HepG2 (cell line): ENCODE measurements at regions not wholly inside any gene's neighbourhood (a gene's known extent, or its start where the extent isn't known, plus 50 kb on each side); places are given as distances from the start of the nearest gene placed in this dataset.

Experiments
- ELF3 ChIP-seq: IDR thresholded peaks from 2 replicates; pipeline ENCODE4 v1.6.1; 2016; ENCODE audit warnings: missing genetic modification reagents, missing compliant biosample characterization
- FOSL2 ChIP-seq: sonication (generic); formaldehyde crosslinking; IDR thresholded peaks from 2 replicates; pipeline ENCODE4 v1.4.0; 2020; ENCODE audit warnings: missing genetic modification reagents
- FOXK2 ChIP-seq: fragments of 450-650 bp; IDR thresholded peaks from 2 replicates; pipeline ENCODE4 v1.6.1; 2016
- HMG20B ChIP-seq: conservative IDR thresholded peaks from 2 replicates; pipeline ENCODE4 v1.6.1; 2016; ENCODE audit warnings: missing genetic modification reagents, missing compliant biosample characterization
- NBN ChIP-seq: fragments of 450-650 bp; conservative IDR thresholded peaks from 2 replicates; pipeline ENCODE4 v1.6.1; 2017
- NPAS2 ChIP-seq: sonication (generic); formaldehyde crosslinking; IDR thresholded peaks from 2 replicates; pipeline ENCODE4 v1.8.0; 2022; ENCODE audit warnings: mild to moderate bottlenecking, missing genetic modification reagents, borderline replicate concordance
- RBFOX2 ChIP-seq: fragments of 200-400 bp; formaldehyde crosslinking; IDR thresholded peaks from 2 replicates; pipeline ENCODE4 v1.6.1; 2017; ENCODE audit warnings: low read depth, mild to moderate bottlenecking, low read length
- SOX6 ChIP-seq, 2 experiments: fragments of 450-650 bp in 1 of 2; sonication (generic) in 1 of 2; formaldehyde crosslinking in 1 of 2; IDR thresholded peaks; 2 replicates each; pipeline versions ENCODE4 v1.4.0 to v1.6.1; 2017 to 2020; ENCODE audit warnings: antibody characterized with exemption in 1 of 2, mild to moderate bottlenecking in 1 of 2, missing genetic modification reagents in 1 of 2
- SP1 ChIP-seq, 2 experiments: fragments of 450-650 bp in 1 of 2; sonication (generic) in 1 of 2; formaldehyde crosslinking in 1 of 2; IDR thresholded peaks; 2 replicates each; pipeline versions ENCODE4 v1.4.0 to v1.6.1; 2016 to 2020; ENCODE audit warnings: missing genetic modification reagents in 1 of 2
- TBX2 ChIP-seq: sonication (generic); formaldehyde crosslinking; IDR thresholded peaks from 2 replicates; pipeline ENCODE4 v1.5.0; 2020; ENCODE audit warnings: missing genetic modification reagents, mild to moderate bottlenecking, borderline replicate concordance
- ZFP90 ChIP-seq: sonication (generic); formaldehyde crosslinking; IDR thresholded peaks from 2 replicates; pipeline ENCODE4 v1.8.0; 2022; ENCODE audit warnings: missing genetic modification reagents, mild to moderate bottlenecking, inconsistent platforms, borderline replicate concordance
- ZNF350 ChIP-seq: sonication (generic); formaldehyde crosslinking; IDR thresholded peaks from 2 replicates; pipeline ENCODE4 v1.4.0; 2020; ENCODE audit warnings: mild to moderate bottlenecking, low read depth, missing genetic modification reagents, borderline replicate concordance
- ZNF446 ChIP-seq: sonication (generic); formaldehyde crosslinking; IDR thresholded peaks from 2 replicates; pipeline ENCODE4 v1.5.0; 2020; ENCODE audit warnings: mild to moderate bottlenecking, missing genetic modification reagents
- ZNF563 ChIP-seq: sonication (generic); formaldehyde crosslinking; IDR thresholded peaks from 2 replicates; pipeline ENCODE4 v1.8.0; 2022; ENCODE audit warnings: mild to moderate bottlenecking, moderate library complexity, missing genetic modification reagents
- ZNF788 ChIP-seq: sonication (generic); formaldehyde crosslinking; IDR thresholded peaks from 2 replicates; pipeline ENCODE4 v1.5.0; 2020; ENCODE audit warnings: mild to moderate bottlenecking, missing genetic modification reagents, borderline replicate concordance
- ZNF850 ChIP-seq: sonication (generic); formaldehyde crosslinking; conservative IDR thresholded peaks from 2 replicates; pipeline ENCODE4 v1.9.0; 2021; ENCODE audit warnings: mild to moderate bottlenecking, missing genetic modification reagents
- TF ChIP-seq, protein P1 (sequence below): sonication (generic); formaldehyde crosslinking; IDR thresholded peaks from 2 replicates; pipeline ENCODE4 v1.8.0; 2022; ENCODE audit warnings: missing genetic modification reagents, low read depth, mild to moderate bottlenecking, borderline replicate concordance
- TF ChIP-seq, protein P2 (sequence below): sonication (generic); formaldehyde crosslinking; IDR thresholded peaks from 2 replicates; pipeline ENCODE4 v1.5.0; 2020; ENCODE audit warnings: missing genetic modification reagents, mild to moderate bottlenecking, borderline replicate concordance
- TF ChIP-seq, protein P3 (sequence below), 2 experiments: sonication (generic) in 1 of 2; formaldehyde crosslinking in 1 of 2; IDR thresholded peaks; 2 replicates each; pipeline versions ENCODE4 v1.5.1 to v1.6.1; 2011 to 2020; ENCODE audit warnings: borderline replicate concordance in 1 of 2, low read depth in 1 of 2, low read length in 1 of 2, mild to moderate bottlenecking in 1 of 2, missing genetic modification reagents in 1 of 2, moderate library complexity in 1 of 2
- TF ChIP-seq, protein P4 (sequence below): sonication (generic); formaldehyde crosslinking; IDR thresholded peaks from 2 replicates; pipeline ENCODE4 v1.5.0; 2020; ENCODE audit warnings: mild to moderate bottlenecking, missing genetic modification reagents, borderline replicate concordance

DNA sequence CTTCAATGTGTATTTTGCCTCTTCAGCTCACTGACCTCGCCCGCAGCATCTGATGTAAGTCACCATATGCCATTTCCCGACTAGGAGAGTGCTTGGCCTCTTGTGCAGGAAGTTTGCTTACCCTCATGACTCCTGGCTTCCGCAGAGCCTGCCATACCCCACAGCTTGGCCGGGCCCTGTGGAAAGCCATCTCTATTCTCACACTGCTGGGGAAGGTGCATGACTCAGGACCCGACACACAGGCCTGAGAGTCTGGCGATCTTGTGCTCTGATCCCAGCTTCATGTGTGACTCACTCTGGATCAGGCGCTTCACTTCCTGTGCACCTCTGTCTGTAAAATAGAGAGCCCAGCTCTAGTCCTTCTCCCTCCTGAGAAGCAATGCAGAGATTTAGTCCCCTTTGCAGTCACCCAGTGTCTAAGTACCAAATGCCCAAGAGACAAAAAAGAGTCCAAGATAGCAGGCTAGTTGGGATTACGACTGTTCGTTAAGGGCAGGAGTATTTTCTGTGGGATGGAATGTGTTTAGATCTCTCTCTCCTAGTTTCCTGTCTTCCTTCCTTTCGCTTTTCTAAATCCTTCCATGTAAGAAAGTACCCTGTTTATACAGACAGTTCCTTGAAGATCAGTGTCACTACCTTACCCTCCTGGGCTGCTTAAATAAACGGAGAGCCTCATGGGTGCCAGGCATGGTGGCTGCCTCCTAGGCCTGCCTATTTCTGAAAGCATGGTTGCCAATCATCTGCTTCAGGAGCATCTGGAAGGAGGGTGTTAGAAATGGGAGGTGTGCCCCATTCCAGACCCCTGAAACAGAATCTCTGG is 62.8 kb upstream of the KIF26B start (continued):
- no peak for TF ChIP-seq ZFP90 (CRISPR knock-in tag)
- peak; percentile 29; the same call in 1 of the 2 replicates for TF ChIP-seq TBX2
- TF ChIP-seq NBN = no peak
- TF ChIP-seq, protein P1, sequence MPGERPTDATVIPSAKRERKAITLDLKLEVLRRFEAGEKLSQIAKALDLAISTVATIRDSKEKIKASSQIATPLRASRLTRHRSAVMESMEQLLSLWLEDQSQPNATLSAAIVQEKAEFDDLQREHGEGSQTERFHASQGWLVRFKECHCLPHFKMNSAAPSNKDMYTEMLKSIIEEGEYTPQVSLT = no peak
- no peak for TF ChIP-seq ZNF850
- no peak for TF ChIP-seq ZNF446
- no peak for TF ChIP-seq NPAS2 (CRISPR knock-in tag)
- TF ChIP-seq, protein P2, sequence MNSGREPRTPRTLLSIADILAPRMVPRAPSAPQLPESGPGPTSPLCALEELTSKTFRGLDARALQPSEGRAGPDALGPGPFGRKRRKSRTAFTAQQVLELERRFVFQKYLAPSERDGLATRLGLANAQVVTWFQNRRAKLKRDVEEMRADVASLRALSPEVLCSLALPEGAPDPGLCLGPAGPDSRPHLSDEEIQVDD (CRISPR knock-in tag) = no peak
- TF ChIP-seq, protein P3, sequence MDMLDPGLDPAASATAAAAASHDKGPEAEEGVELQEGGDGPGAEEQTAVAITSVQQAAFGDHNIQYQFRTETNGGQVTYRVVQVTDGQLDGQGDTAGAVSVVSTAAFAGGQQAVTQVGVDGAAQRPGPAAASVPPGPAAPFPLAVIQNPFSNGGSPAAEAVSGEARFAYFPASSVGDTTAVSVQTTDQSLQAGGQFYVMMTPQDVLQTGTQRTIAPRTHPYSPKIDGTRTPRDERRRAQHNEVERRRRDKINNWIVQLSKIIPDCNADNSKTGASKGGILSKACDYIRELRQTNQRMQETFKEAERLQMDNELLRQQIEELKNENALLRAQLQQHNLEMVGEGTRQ (IDR thresholded peaks at IDR 0.05; ENCODE audit: low read depth, low read length) = no peak
- TF ChIP-seq, protein P3 (CRISPR knock-in tag; IDR thresholded peaks at IDR 0.05; ENCODE audit: borderline replicate concordance) = 0 out of 2 replicates have a peak, but pooled peaks have one; percentile 29
- 0 out of 2 replicates have a peak, but pooled peaks have one; percentile 34 for TF ChIP-seq ZNF350
- no peak for TF ChIP-seq RBFOX2
- TF ChIP-seq SP1 (IDR thresholded peaks at IDR 0.05) = no peak
- no peak for TF ChIP-seq SP1 (CRISPR knock-in tag; IDR thresholded peaks at IDR 0.05)
- TF ChIP-seq ZNF788 (CRISPR knock-in tag) = no peak; the same call in 1 of the 2 replicates
- peak; percentile 95 for TF ChIP-seq FOSL2
- TF ChIP-seq ELF3 (CRISPR knock-in tag) = peak; percentile 82
- TF ChIP-seq HMG20B (CRISPR knock-in tag) = no peak; the same call in 1 of the 2 replicates
- no peak for TF ChIP-seq FOXK2
- TF ChIP-seq, protein P4, sequence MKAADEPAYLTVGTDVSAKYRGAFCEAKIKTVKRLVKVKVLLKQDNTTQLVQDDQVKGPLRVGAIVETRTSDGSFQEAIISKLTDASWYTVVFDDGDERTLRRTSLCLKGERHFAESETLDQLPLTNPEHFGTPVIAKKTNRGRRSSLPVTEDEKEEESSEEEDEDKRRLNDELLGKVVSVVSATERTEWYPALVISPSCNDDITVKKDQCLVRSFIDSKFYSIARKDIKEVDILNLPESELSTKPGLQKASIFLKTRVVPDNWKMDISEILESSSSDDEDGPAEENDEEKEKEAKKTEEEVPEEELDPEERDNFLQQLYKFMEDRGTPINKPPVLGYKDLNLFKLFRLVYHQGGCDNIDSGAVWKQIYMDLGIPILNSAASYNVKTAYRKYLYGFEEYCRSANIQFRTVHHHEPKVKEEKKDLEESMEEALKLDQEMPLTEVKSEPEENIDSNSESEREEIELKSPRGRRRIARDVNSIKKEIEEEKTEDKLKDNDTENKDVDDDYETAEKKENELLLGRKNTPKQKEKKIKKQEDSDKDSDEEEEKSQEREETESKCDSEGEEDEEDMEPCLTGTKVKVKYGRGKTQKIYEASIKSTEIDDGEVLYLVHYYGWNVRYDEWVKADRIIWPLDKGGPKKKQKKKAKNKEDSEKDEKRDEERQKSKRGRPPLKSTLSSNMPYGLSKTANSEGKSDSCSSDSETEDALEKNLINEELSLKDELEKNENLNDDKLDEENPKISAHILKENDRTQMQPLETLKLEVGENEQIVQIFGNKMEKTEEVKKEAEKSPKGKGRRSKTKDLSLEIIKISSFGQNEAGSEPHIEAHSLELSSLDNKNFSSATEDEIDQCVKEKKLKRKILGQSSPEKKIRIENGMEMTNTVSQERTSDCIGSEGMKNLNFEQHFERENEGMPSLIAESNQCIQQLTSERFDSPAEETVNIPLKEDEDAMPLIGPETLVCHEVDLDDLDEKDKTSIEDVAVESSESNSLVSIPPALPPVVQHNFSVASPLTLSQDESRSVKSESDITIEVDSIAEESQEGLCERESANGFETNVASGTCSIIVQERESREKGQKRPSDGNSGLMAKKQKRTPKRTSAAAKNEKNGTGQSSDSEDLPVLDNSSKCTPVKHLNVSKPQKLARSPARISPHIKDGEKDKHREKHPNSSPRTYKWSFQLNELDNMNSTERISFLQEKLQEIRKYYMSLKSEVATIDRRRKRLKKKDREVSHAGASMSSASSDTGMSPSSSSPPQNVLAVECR (CRISPR knock-in tag) = no peak
- TF ChIP-seq ZNF563 (CRISPR knock-in tag) = peak; percentile 33; the same call in 1 of the 2 replicates
- no peak for TF ChIP-seq SOX6 (IDR thresholded peaks at IDR 0.05)
- TF ChIP-seq SOX6 (CRISPR knock-in tag; IDR thresholded peaks at IDR 0.05) = peak; percentile 37; the same call in 1 of the 2 replicates
